Panc1 (cell line): ENCODE measurements at regions not wholly inside any gene's neighbourhood (a gene's known extent, or its start where the extent isn't known, plus 50 kb on each side); places are given as distances from the start of the nearest gene placed in this dataset.

ENCODE experiments used
- ATAC-seq: fragments of 200-7000 bp; cut with Tn5 transposase; 2 replicates; pipeline ENCODE4 v1.9.1; 2020; ENCODE audit warnings: mild to moderate bottlenecking, moderate library complexity
- BruUV-seq: library from RNA; stranded (reverse); fragments of 400-500 nt; replicated peaks from 2 replicates; lab custom pipeline; 2021; lab: Mats Ljungman, UMichigan
- CTCF ChIA-PET: fragments of 300-600 bp; sonication (Branson Sonifier 250); formaldehyde crosslinking; loops from one replicate; lab custom pipeline; 2022; ENCODE audit warnings: antibody characterized with exemption; lab: Charles Lee
- POLR2A ChIA-PET: fragments of 300-600 bp; sonication (Branson Sonifier 250); formaldehyde crosslinking; loops from one replicate; lab custom pipeline; 2022; ENCODE audit warnings: antibody characterized with exemption; lab: Charles Lee
- DNase-seq: peaks from one replicate; pipeline ENCODE4 v3.0.0-alpha.2; 2010; ENCODE audit warnings: low read depth, low spot score
- H3K27ac ChIP-seq: 2 replicates; pipeline ENCODE4 v1.5.1; 2011; ENCODE audit warnings: mild to moderate bottlenecking, low read length, inconsistent platforms
- H3K27me3 ChIP-seq: fragments of 200-500 bp; sonication (Bioruptor generic); 2 replicates; pipeline ENCODE4 v1.6.0; 2014; ENCODE audit warnings: low read length, inconsistent platforms; ENCODE audit not compliant: control insufficient read depth, insufficient read depth
- H3K36me3 ChIP-seq: fragments of 200-500 bp; sonication (Bioruptor generic); 2 replicates; pipeline ENCODE4 v1.5.1; 2014; ENCODE audit warnings: inconsistent platforms, mild to moderate bottlenecking, low read length, moderate library complexity; ENCODE audit not compliant: control insufficient read depth, insufficient read depth
- H3K4me1 ChIP-seq: 2 replicates; pipeline ENCODE4 v1.5.1; 2011; ENCODE audit warnings: inconsistent platforms, mild to moderate bottlenecking, low read length, moderate library complexity; ENCODE audit not compliant: control insufficient read depth, insufficient read depth
- H3K4me3 ChIP-seq, 2 experiments: 2 replicates each; pipeline ENCODE4 v1.5.1; 2011 to 2012; ENCODE audit warnings: low read depth in 2 of 2, low read length in 2 of 2, mild to moderate bottlenecking in 2 of 2, inconsistent platforms in 1 of 2, moderate library complexity in 1 of 2
- H3K9me3 ChIP-seq: fragments of 200-500 bp; sonication (Bioruptor generic); 2 replicates; pipeline ENCODE4 v1.5.1; 2014; ENCODE audit warnings: low read depth, mild to moderate bottlenecking, inconsistent platforms, low read length, moderate library complexity; ENCODE audit not compliant: control insufficient read depth, insufficient read depth
- CTCF ChIP-seq: fragments of 450-650 bp; IDR thresholded peaks from 2 replicates; pipeline ENCODE4 v1.5.1; 2017; ENCODE audit warnings: mild to moderate bottlenecking
- POLR2AphosphoS5 ChIP-seq: IDR thresholded peaks from 2 replicates; pipeline ENCODE4 v1.6.1; 2012; ENCODE audit warnings: mild to moderate bottlenecking, low read depth, low read length, moderate library complexity
- REST ChIP-seq, 2 experiments: IDR thresholded peaks; 2 replicates each; pipeline ENCODE4 v1.6.1; 2011 to 2012; ENCODE audit warnings: low read depth in 2 of 2, control low read depth in 1 of 2, low read length in 1 of 2, mild to moderate bottlenecking in 1 of 2, moderate library complexity in 1 of 2; ENCODE audit not compliant: insufficient read depth in 1 of 2
- SIN3A ChIP-seq: IDR thresholded peaks from 2 replicates; pipeline ENCODE4 v1.6.1; 2012; ENCODE audit warnings: low read depth, mild to moderate bottlenecking, low read length, moderate library complexity, borderline replicate concordance; ENCODE audit not compliant: insufficient read depth
- TCF7L2 ChIP-seq: IDR thresholded peaks from 2 replicates; pipeline ENCODE4 v1.6.1; 2011; ENCODE audit warnings: mild to moderate bottlenecking, low read depth, low read length, inconsistent platforms
- in situ Hi-C: cut with HindIII; loops from 2 replicates; pipeline ENCODE4 v1.10.0; 2016; ENCODE audit warnings: low sequenced_read_pairs, low pct_unique_long_range_greater_than_20kb
- intact Hi-C: fragments of 100-400 bp; cut with micrococcal nuclease; formaldehyde crosslinking; loops from one replicate; pipeline ENCODE4 v1.10.0; 2022; ENCODE audit not compliant: unreplicated experiment

- H3K27me3 ChIP-seq: no peaks in the 10 kb centered on the region
- CTCF ChIA-PET: no interaction called here
- intact Hi-C loops: no loop called here
- no peaks in the 10 kb centered on the region for H3K36me3 ChIP-seq
- POLR2A ChIA-PET: no interaction called here
- H3K9me3 ChIP-seq: no peaks in the 10 kb centered on the region
- no peaks in the 10 kb centered on the region for H3K4me1 ChIP-seq
- no TSS peak for BruUV-seq
- in situ Hi-C loops: no loop called here
- no peak overlapping the region for H3K27ac ChIP-seq
- ATAC-seq (no peak), DNase-seq (no peak)
- H3K4me3 ChIP-seq: no peak overlapping the region
- TF ChIP-seq SIN3A: no peak
- no peak for TF ChIP-seq CTCF
- TF ChIP-seq TCF7L2: no peak
- no peak for TF ChIP-seq REST (IDR thresholded peaks at IDR 0.05; ENCODE audit: insufficient read depth in 1 of 2, low read depth in 2 of 2, low read length in 1 of 2)
- no peak for TF ChIP-seq POLR2AphosphoS5
Measured at GRCh38 chrX:38970074-38970473, 168.8 kb downstream of the MID1IP1 start.

GRCh38 chrX:38970845-38971244 is 169.6 kb downstream of the MID1IP1 start:
- Histone ChIP-seq H3K4me3 (no peak overlapping the region), H3K36me3 (no peaks in the 10 kb centered on the region), H3K27ac (no peak overlapping the region), H3K27me3 (no peaks in the 10 kb centered on the region), H3K4me1 (no peaks in the 10 kb centered on the region), H3K9me3 (no peaks in the 10 kb centered on the region)
- no peak for DNase-seq
- TF ChIP-seq POLR2AphosphoS5 (no peak), CTCF (no peak), SIN3A (no peak)
- ATAC-seq: no peak
- no TSS peak for BruUV-seq
- ChIA-PET CTCF (no interaction called here), POLR2A (no interaction called here)
- intact Hi-C loops: no loop called here
- in situ Hi-C loops: no loop called here
